GM23338 (cell line): ENCODE measurements at regions not wholly inside any gene's neighbourhood (a gene's known extent, or its start where the extent isn't known, plus 50 kb on each side); places are given as distances from the start of the nearest gene placed in this dataset.
A peak's percentile ranks its signal among the peaks of the same experiment; 100 is the strongest.

Experiments used
- ATAC-seq: fragments of 200-7000 bp; cut with Tn5 transposase; 3 replicates; pipeline ENCODE4 v1.9.1; 2020
- DNase-seq: peaks from one replicate; pipeline ENCODE4 v3.0.0-alpha.2; 2015; ENCODE audit warnings: low spot score
- H2AFZ ChIP-seq: fragments of 200-600 bp; sonication (generic); 2 replicates; pipeline ENCODE4 v1.8.0; 2016; ENCODE audit warnings: antibody characterized with exemption, mild to moderate bottlenecking, moderate library complexity
- H3F3A ChIP-seq: fragments of 200-600 bp; sonication (generic); replicated peaks from 2 replicates; pipeline ENCODE4 v1.8.0; 2017; ENCODE audit warnings: antibody characterized with exemption, mixed run types, low read depth
- H3K27ac ChIP-seq: fragments of 200-600 bp; sonication (generic); 2 replicates; pipeline ENCODE4 v1.6.1; 2016; ENCODE audit warnings: low read depth
- H3K27me3 ChIP-seq: fragments of 200-600 bp; sonication (generic); 2 replicates; pipeline ENCODE4 v1.8.0; 2016; ENCODE audit warnings: mild to moderate bottlenecking, mixed run types, moderate library complexity; ENCODE audit not compliant: insufficient read depth
- H3K36me3 ChIP-seq: fragments of 200-600 bp; sonication (generic); 2 replicates; pipeline ENCODE4 v1.8.0; 2016; ENCODE audit warnings: mild to moderate bottlenecking; ENCODE audit not compliant: insufficient read depth
- H3K4me1 ChIP-seq: fragments of 200-600 bp; sonication (generic); 2 replicates; pipeline ENCODE4 v1.8.0; 2016; ENCODE audit warnings: mild to moderate bottlenecking, moderate library complexity; ENCODE audit not compliant: insufficient read depth
- H3K4me2 ChIP-seq: fragments of 200-600 bp; sonication (generic); 2 replicates; pipeline ENCODE4 v1.7.1; 2017; ENCODE audit warnings: mixed run types
- H3K4me3 ChIP-seq: fragments of 200-600 bp; sonication (generic); 2 replicates; pipeline ENCODE4 v1.6.1; 2016; ENCODE audit warnings: mixed run types
- H3K79me2 ChIP-seq: fragments of 200-600 bp; sonication (generic); replicated peaks from 2 replicates; pipeline ENCODE4 v1.8.0; 2017; ENCODE audit warnings: mild to moderate bottlenecking; ENCODE audit not compliant: insufficient read depth
- H3K9me2 ChIP-seq: fragments of 200-600 bp; sonication (generic); 2 replicates; pipeline ENCODE4 v1.8.0; 2017; ENCODE audit not compliant: insufficient read depth
- H4K20me1 ChIP-seq: fragments of 200-600 bp; sonication (generic); replicated peaks from 2 replicates; pipeline ENCODE4 v1.8.0; 2017; ENCODE audit warnings: mild to moderate bottlenecking; ENCODE audit not compliant: insufficient read depth
- H3K27ac Mint-ChIP-seq: 2 replicates; pipeline ENCODE4 v1.8.0; 2020; ENCODE audit warnings: inconsistent platforms, mild to moderate bottlenecking, moderate library complexity, mixed read lengths
- H3K27me3 Mint-ChIP-seq: 3 replicates; pipeline ENCODE4 v1.8.0; 2022; ENCODE audit warnings: low read depth, mild to moderate bottlenecking, moderate library complexity, mixed read lengths, inconsistent platforms; ENCODE audit not compliant: insufficient read depth, poor library complexity
- H3K36me3 Mint-ChIP-seq: 3 replicates; pipeline ENCODE4 v1.8.0; 2021; ENCODE audit warnings: low read depth, mild to moderate bottlenecking, inconsistent platforms, moderate library complexity, mixed read lengths
- H3K4me1 Mint-ChIP-seq: 3 replicates; pipeline ENCODE4 v1.8.0; 2020; ENCODE audit warnings: mild to moderate bottlenecking, inconsistent platforms, mixed read lengths
- H3K4me3 Mint-ChIP-seq: 3 replicates; pipeline ENCODE4 v1.8.0; 2021; ENCODE audit warnings: moderate library complexity, mild to moderate bottlenecking, inconsistent platforms, mixed read lengths
- H3K9me3 Mint-ChIP-seq: 3 replicates; pipeline ENCODE4 v1.8.0; 2020; ENCODE audit warnings: moderate library complexity, mild to moderate bottlenecking, inconsistent platforms, mixed read lengths
- CREB1 ChIP-seq: fragments of 250-450 bp; sonication (Bioruptor Pico); IDR thresholded peaks from 2 replicates; pipeline ENCODE4 v1.5.0; 2020; ENCODE audit warnings: low read depth, mild to moderate bottlenecking, moderate library complexity
- CTCF ChIP-seq, 2 experiments: fragments of 200-600 bp in 1 of 2; sonication (generic) in 1 of 2; conservative IDR thresholded peaks; 2 replicates each; pipeline versions ENCODE4 v1.5.1 to v1.6.1; 2016 to 2017; ENCODE audit warnings: antibody characterized with exemption in 2 of 2, low read depth in 2 of 2, mild to moderate bottlenecking in 2 of 2, moderate library complexity in 1 of 2
- ETS1 ChIP-seq: IDR thresholded peaks from 2 replicates; pipeline ENCODE4 v1.6.1; 2016; ENCODE audit warnings: antibody characterized with exemption
- EZH2phosphoT487 ChIP-seq: fragments of 200-600 bp; sonication (generic); IDR thresholded peaks from one replicate; pipeline ENCODE4 v1.8.1; 2018; ENCODE audit warnings: antibody characterized with exemption; ENCODE audit not compliant: unreplicated experiment
- JUNB ChIP-seq: IDR thresholded peaks from one replicate; pipeline ENCODE4 v1.6.1; 2016; ENCODE audit warnings: antibody characterized with exemption; ENCODE audit not compliant: unreplicated experiment
- NANOG ChIP-seq: IDR thresholded peaks from 2 replicates; pipeline ENCODE4 v1.6.1; 2016; ENCODE audit warnings: antibody characterized with exemption, borderline replicate concordance
- POLR2AphosphoS5 ChIP-seq: IDR thresholded peaks from 2 replicates; pipeline ENCODE4 v1.6.1; 2016; ENCODE audit warnings: antibody characterized with exemption, low read depth
- STAT1 ChIP-seq: IDR thresholded peaks from one replicate; pipeline ENCODE4 v1.6.1; 2016; ENCODE audit warnings: antibody characterized with exemption; ENCODE audit not compliant: unreplicated experiment
- ZNF114 ChIP-seq: fragments of 250-450 bp; sonication (Bioruptor Pico); IDR thresholded peaks from 2 replicates; pipeline ENCODE4 v1.5.0; 2020; ENCODE audit warnings: mild to moderate bottlenecking, moderate library complexity

GRCh38 chr4:138696058-138696457, 319.5 kb upstream of the NOCT start (continued):
- no peak for TF ChIP-seq ETS1
- no peak for TF ChIP-seq EZH2phosphoT487

- Mint-ChIP-seq H3K27ac (no peak overlapping the region; the same call in 1 of the 2 replicates), H3K4me3 (no peak overlapping the region), H3K9me3 (no peaks in the 10 kb centered on the region), H3K36me3 (no peaks in the 10 kb centered on the region), H3K27me3 (peaks cover 6% of the 10 kb centered on the region), H3K4me1 (peaks cover 27% of the 10 kb centered on the region)
- peaks cover 30% of the 10 kb centered on the region for H3K4me1 ChIP-seq
- no peaks in the 10 kb centered on the region for H3K79me2 ChIP-seq
- no peaks in the 10 kb centered on the region for H3K27me3 ChIP-seq
- H3K36me3 ChIP-seq: no peaks in the 10 kb centered on the region
- no peaks in the 10 kb centered on the region for H4K20me1 ChIP-seq
- ATAC-seq (no peak), DNase-seq (no peak)
- H3K4me3 ChIP-seq: no peak overlapping the region
- peak overlapping the region; percentile 8; the same call in 1 of the 2 replicates for H2AFZ ChIP-seq
- TF ChIP-seq ZNF114: no peak
- no peak overlapping the region for H3K4me2 ChIP-seq
- no peak overlapping the region for H3K27ac ChIP-seq
- H3F3A ChIP-seq: no peaks in the 10 kb centered on the region
- H3K9me2 ChIP-seq: no peaks in the 10 kb centered on the region
Measured at GRCh38 chr4:138693526-138693925, 322.1 kb upstream of the NOCT start.

GRCh38 chr4:138692411-138692810, 323.2 kb upstream of the NOCT start:
- no peak for DNase-seq
- peaks cover 20% of the 10 kb centered on the region for H3K4me1 Mint-ChIP-seq
- no peak overlapping the region for H3K4me2 ChIP-seq
- H3K79me2 ChIP-seq: no peaks in the 10 kb centered on the region
- no peak for ATAC-seq
- H4K20me1 ChIP-seq: no peaks in the 10 kb centered on the region
- no peaks in the 10 kb centered on the region for H3F3A ChIP-seq
- no peaks in the 10 kb centered on the region for H3K9me2 ChIP-seq
- H3K36me3 ChIP-seq: no peaks in the 10 kb centered on the region
- no peaks in the 10 kb centered on the region for H3K36me3 Mint-ChIP-seq
- no peak overlapping the region for H3K4me3 Mint-ChIP-seq
- H3K27ac Mint-ChIP-seq: no peak overlapping the region
- no peak overlapping the region for H3K4me3 ChIP-seq
- TF ChIP-seq CREB1 (CRISPR knock-in tag) (no peak), CTCF (conservative IDR thresholded peaks at IDR 0.05; ENCODE audit: low read depth in 2 of 2) (no peak), STAT1 (no peak), JUNB (no peak), POLR2AphosphoS5 (no peak), NANOG (no peak)
- H3K27me3 ChIP-seq: no peaks in the 10 kb centered on the region
- H2AFZ ChIP-seq: no peak overlapping the region
- peaks cover 3% of the 10 kb centered on the region for H3K27me3 Mint-ChIP-seq
- peaks cover 24% of the 10 kb centered on the region for H3K4me1 ChIP-seq
- no peak overlapping the region for H3K27ac ChIP-seq
- no peaks in the 10 kb centered on the region for H3K9me3 Mint-ChIP-seq
